Heart left ventricle (tissue), 13 donors: ENCODE measurements at regions not wholly inside any gene's neighbourhood (a gene's known extent, or its start where the extent isn't known, plus 50 kb on each side); places are given as distances from the start of the nearest gene placed in this dataset.

Experiments used
- POLR2A ChIP-seq, 2 donors: fragments of 450-650 bp; IDR thresholded peaks; one replicate each; pipeline ENCODE4 v1.6.1; 2017; ENCODE audit warnings: antibody characterized with exemption in 2 of 2, mild to moderate bottlenecking in 2 of 2, moderate library complexity in 2 of 2
- TF ChIP-seq, protein P1 (sequence below), 12 donors: fragments of 200-600 bp; sonication (generic) in 4 of 12; IDR thresholded peaks; one replicate each; pipeline versions ENCODE4 v1.5.0 to v1.8.0; 2018 to 2022; ENCODE audit warnings: antibody characterized with exemption in 12 of 12, mild to moderate bottlenecking in 5 of 12
- donor health status: ischemic (EF 13 %, LVEDD 7.1; RV severe dilation, severe dysfunction).
- donor health status: DM: no; HTN: yes; CAD: no.
- donor health status: DM: no; HTN: no; CAD: no.
- donor health status: ischemic (EF 25% LVEDD 6.9; RV normal size, moderate dysfunction).
- donor health status: ischemic (EF 25% LVEDD 5.7; RV mildly dilated, moderate dysfunction).
- donor health status: ischemic (EF 35%, LVEDD 5.7; RV mildly dilated, moderate dysfunction).
- donor health status: nonischemic (EF 11% LVEDD 7.7; RV severe dilation, severe dysfunction).
- donor health status: DM: yes; HTN: yes; CAD: no.
- donor health status: PGD.
- donor health status: ischemic (EF 29% LVEDD 5.4; RV normal size, mild dysfunction).
- donor health status: nonischemic (EF 23%, LVEDD 6.1; RV moderate dilation, normal function).

GRCh38 chr14:98748966-98749365 is 523.0 kb downstream of the BCL11B start:
- no peak for TF ChIP-seq POLR2A (IDR thresholded peaks at IDR 0.05)
- TF ChIP-seq, protein P1, sequence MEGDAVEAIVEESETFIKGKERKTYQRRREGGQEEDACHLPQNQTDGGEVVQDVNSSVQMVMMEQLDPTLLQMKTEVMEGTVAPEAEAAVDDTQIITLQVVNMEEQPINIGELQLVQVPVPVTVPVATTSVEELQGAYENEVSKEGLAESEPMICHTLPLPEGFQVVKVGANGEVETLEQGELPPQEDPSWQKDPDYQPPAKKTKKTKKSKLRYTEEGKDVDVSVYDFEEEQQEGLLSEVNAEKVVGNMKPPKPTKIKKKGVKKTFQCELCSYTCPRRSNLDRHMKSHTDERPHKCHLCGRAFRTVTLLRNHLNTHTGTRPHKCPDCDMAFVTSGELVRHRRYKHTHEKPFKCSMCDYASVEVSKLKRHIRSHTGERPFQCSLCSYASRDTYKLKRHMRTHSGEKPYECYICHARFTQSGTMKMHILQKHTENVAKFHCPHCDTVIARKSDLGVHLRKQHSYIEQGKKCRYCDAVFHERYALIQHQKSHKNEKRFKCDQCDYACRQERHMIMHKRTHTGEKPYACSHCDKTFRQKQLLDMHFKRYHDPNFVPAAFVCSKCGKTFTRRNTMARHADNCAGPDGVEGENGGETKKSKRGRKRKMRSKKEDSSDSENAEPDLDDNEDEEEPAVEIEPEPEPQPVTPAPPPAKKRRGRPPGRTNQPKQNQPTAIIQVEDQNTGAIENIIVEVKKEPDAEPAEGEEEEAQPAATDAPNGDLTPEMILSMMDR (IDR thresholded peaks at IDR 0.05) = no peak
